LNCaP clone FGC (cell line): ENCODE measurements at regions not wholly inside any gene's neighbourhood (a gene's known extent, or its start where the extent isn't known, plus 50 kb on each side); places are given as distances from the start of the nearest gene placed in this dataset.

Experiments
- DNase-seq: peaks from one replicate; pipeline ENCODE4 v3.0.0-alpha.2; 2011; ENCODE audit warnings: low read depth
- H3K4me3 ChIP-seq: 2 replicates; pipeline ENCODE4 v1.5.1; 2011; ENCODE audit warnings: mild to moderate bottlenecking, low read depth, low read length, control low read depth
- CTCF ChIP-seq: IDR thresholded peaks from 2 replicates; pipeline ENCODE4 v1.5.1; 2012; ENCODE audit warnings: mild to moderate bottlenecking; ENCODE audit not compliant: control insufficient read depth, insufficient read depth; ENCODE audit errors: extremely low read depth

GRCh38 chr5:28750251-28750650, 1711.9 kb upstream of the CDH9 start:
- no peak overlapping the region for H3K4me3 ChIP-seq
- DNase-seq: no peak
- no peak for TF ChIP-seq CTCF

DNA sequence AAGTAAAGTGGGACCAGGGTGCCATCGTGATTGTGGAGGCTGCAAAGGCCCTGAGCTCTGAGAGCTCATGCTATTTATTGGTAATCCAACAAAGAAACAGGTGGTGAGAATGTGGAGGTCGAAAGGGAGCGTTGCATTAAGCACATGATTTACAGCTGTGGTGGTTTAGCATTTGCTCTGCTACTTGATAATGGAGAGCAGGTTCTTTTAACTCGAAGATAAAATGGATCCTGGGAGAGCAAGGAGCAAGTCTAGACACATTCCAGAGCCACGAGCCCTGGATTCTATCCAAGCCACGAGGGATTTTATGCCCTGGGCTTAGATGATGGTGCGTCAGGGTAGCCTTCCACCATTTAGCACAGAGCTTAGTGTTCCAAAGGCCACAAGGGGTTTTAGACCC, 1710.1 kb upstream of the CDH9 start:
- DNase-seq: no peak
- TF ChIP-seq CTCF: no peak
- H3K4me3 ChIP-seq: no peak overlapping the region

GRCh38 chr5:28743716-28744110, 1705.3 kb upstream of the CDH9 start:
- DNase-seq: no peak
- TF ChIP-seq CTCF: no peak
- H3K4me3 ChIP-seq: no peak overlapping the region

DNA sequence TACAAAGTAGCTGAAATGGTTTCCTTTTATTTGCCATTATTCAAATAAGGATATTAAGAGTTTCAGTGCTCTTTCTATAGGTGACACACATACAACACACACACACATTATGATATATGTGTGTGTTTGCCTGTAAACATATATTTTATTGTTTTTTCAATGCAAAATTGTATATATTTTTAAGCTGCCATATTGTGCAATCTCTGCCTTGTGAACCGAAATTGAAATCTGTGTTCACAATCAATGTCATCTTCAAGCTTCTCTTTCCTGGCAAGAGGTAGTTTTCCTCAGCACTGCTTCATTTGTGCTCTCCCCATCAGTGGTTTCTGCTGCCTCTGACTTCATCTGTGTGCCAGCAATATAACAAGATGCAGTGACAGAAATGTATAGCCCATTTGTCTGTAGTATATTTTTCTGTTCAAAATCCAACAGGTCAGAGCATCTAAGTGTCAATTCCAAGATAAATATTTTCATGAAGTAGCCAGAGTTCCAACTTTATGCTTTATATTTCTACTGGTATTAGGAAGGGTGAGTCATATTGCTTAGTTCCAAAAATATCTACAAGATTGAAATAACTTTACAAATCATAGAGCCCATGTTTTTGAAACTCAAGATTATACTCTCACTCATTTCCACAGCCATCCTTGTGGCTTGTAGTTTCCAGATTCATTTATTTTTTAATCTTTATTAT, 1704.8 kb upstream of the CDH9 start:
- DNase-seq: no peak
- no peak overlapping the region for H3K4me3 ChIP-seq
- no peak for TF ChIP-seq CTCF

GRCh38 chr5:28737682-28738081, 1699.3 kb upstream of the CDH9 start:
- H3K4me3 ChIP-seq: no peak overlapping the region
- TF ChIP-seq CTCF: no peak
- peak; percentile 64 for DNase-seq

DNA sequence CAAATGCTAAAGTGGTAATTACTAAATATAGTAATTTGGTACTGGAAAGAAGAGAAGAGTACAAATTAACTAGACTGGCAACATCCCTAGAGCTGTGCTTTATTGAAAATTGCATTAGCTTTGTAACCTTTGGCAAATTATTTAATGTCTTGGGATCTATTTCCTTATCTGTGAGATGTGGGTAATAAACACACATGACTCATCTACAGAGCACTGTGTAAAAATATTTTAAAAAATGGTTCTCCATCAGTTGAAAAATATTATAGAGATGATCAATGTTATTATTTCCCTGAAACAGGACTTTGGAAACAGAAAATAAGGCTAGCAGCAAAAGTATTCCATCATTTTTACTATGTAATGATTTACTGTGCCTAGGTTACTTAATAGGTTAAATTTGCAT, 1698.8 kb upstream of the CDH9 start:
- H3K4me3 ChIP-seq: no peak overlapping the region
- no peak for TF ChIP-seq CTCF
- no peak for DNase-seq

GRCh38 chr5:28734396-28734795, 1696.0 kb upstream of the CDH9 start:
- no peak for DNase-seq
- no peak overlapping the region for H3K4me3 ChIP-seq
- TF ChIP-seq CTCF: no peak
